C4-2B (cell line): ENCODE measurements at regions not wholly inside any gene's neighbourhood (a gene's known extent, or its start where the extent isn't known, plus 50 kb on each side); places are given as distances from the start of the nearest gene placed in this dataset.

Experiments used
- ZFX ChIP-seq: fragments of 450-650 bp; IDR thresholded peaks from 2 replicates; pipeline ENCODE4 v1.6.1; 2017
- TF ChIP-seq, protein P1 (sequence below): fragments of 450-650 bp; conservative IDR thresholded peaks from 2 replicates; pipeline ENCODE4 v1.5.1; 2017; ENCODE audit warnings: mild to moderate bottlenecking

DNA sequence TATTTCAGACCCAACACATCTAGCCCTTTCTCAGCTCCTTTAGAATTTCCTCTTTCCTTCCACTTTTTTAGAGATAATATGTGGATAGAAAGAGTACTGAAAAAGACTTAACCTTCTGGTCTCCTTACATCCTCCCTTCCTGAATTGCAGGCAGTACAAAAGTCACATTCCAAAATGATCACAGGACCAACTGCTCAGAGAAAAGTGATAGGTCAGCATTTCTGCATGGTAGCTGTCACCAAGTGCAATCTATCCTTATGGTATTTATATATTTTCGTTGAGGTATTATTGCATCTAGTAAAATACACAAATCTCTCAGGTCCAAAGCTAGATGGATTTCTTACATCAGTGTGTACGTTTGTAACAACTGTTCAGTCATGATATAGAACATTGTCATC lies 427.5 kb downstream of the LPIN1 start:
- TF ChIP-seq, protein P1, sequence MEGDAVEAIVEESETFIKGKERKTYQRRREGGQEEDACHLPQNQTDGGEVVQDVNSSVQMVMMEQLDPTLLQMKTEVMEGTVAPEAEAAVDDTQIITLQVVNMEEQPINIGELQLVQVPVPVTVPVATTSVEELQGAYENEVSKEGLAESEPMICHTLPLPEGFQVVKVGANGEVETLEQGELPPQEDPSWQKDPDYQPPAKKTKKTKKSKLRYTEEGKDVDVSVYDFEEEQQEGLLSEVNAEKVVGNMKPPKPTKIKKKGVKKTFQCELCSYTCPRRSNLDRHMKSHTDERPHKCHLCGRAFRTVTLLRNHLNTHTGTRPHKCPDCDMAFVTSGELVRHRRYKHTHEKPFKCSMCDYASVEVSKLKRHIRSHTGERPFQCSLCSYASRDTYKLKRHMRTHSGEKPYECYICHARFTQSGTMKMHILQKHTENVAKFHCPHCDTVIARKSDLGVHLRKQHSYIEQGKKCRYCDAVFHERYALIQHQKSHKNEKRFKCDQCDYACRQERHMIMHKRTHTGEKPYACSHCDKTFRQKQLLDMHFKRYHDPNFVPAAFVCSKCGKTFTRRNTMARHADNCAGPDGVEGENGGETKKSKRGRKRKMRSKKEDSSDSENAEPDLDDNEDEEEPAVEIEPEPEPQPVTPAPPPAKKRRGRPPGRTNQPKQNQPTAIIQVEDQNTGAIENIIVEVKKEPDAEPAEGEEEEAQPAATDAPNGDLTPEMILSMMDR = no peak
- TF ChIP-seq ZFX = no peak
